BJ (cell line): ENCODE measurements at regions not wholly inside any gene's neighbourhood (a gene's known extent, or its start where the extent isn't known, plus 50 kb on each side); places are given as distances from the start of the nearest gene placed in this dataset.

Experiments used
- CTCF ChIA-PET: fragments of 350-600 bp; formaldehyde crosslinking; extraction: SDS; loops from one replicate; lab custom pipeline; 2021; ENCODE audit warnings: antibody characterized with exemption, inconsistent platforms; lab: Yijun Ruan, JAX
- POLR2A ChIA-PET: fragments of 300-600 bp; sonication (Branson Sonifier 250); formaldehyde crosslinking; extraction: SDS; loops from one replicate; lab custom pipeline; 2021; ENCODE audit warnings: antibody characterized with exemption; lab: Charles Lee
- DNase-seq: peaks from one replicate; pipeline ENCODE4 v3.0.0-alpha.2; 2011; ENCODE audit warnings: low read depth
- H3K27me3 ChIP-seq: 2 replicates; pipeline ENCODE4 v1.6.0; 2011; ENCODE audit warnings: low read length; ENCODE audit not compliant: control insufficient read depth, insufficient read depth
- H3K36me3 ChIP-seq: 2 replicates; pipeline ENCODE4 v1.5.1; 2011; ENCODE audit warnings: low read length; ENCODE audit not compliant: control insufficient read depth, insufficient read depth
- H3K4me3 ChIP-seq: 2 replicates; pipeline ENCODE4 v1.5.1; 2011; ENCODE audit warnings: low read depth, mild to moderate bottlenecking, control low read depth, low read length
- CTCF ChIP-seq: IDR thresholded peaks from 2 replicates; pipeline ENCODE4 v1.5.1; 2011; ENCODE audit warnings: low read depth, mild to moderate bottlenecking, control low read depth, inconsistent platforms, low read length, moderate library complexity; ENCODE audit not compliant: insufficient read depth

GRCh38 chr7:8913682-8914081 is 480.3 kb downstream of the NXPH1 start:
- Histone ChIP-seq H3K27me3 (no peaks in the 10 kb centered on the region), H3K4me3 (no peak overlapping the region), H3K36me3 (no peaks in the 10 kb centered on the region)
- CTCF ChIA-PET, result no interaction called here
- DNase-seq, result no peak
- TF ChIP-seq CTCF, result no peak
- POLR2A ChIA-PET, result no interaction called here

DNA sequence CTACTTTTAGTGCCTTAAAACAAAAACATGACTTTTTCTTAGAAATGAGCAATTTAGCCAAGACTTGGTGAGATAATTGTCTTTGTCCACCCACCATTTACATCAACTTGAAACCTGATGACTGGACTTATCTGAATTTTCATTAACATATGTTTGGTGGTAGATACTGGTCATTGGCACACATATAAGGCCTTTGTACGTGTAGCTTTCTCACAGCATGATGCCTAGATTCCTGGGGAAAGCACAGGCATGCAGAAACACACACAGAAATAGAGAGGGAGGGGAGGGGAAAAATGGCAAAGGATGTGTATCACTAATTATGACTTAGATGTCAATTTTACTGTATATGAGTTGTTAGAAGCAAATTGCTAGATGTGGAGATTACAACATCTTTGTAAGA is 488.4 kb downstream of the NXPH1 start:
- no peaks in the 10 kb centered on the region for H3K36me3 ChIP-seq
- CTCF ChIA-PET, result no interaction called here
- POLR2A ChIA-PET, result no interaction called here
- no peak for DNase-seq
- H3K4me3 ChIP-seq, result no peak overlapping the region
- no peaks in the 10 kb centered on the region for H3K27me3 ChIP-seq
- no peak for TF ChIP-seq CTCF

- no peak for TF ChIP-seq CTCF
- no peak for DNase-seq
- POLR2A ChIA-PET, result no interaction called here
- Histone ChIP-seq H3K36me3 (no peaks in the 10 kb centered on the region), H3K27me3 (no peaks in the 10 kb centered on the region), H3K4me3 (no peak overlapping the region)
- CTCF ChIA-PET, result no interaction called here
Observed at GRCh38 chr7:8922726-8923125, 489.3 kb downstream of the NXPH1 start.

DNA sequence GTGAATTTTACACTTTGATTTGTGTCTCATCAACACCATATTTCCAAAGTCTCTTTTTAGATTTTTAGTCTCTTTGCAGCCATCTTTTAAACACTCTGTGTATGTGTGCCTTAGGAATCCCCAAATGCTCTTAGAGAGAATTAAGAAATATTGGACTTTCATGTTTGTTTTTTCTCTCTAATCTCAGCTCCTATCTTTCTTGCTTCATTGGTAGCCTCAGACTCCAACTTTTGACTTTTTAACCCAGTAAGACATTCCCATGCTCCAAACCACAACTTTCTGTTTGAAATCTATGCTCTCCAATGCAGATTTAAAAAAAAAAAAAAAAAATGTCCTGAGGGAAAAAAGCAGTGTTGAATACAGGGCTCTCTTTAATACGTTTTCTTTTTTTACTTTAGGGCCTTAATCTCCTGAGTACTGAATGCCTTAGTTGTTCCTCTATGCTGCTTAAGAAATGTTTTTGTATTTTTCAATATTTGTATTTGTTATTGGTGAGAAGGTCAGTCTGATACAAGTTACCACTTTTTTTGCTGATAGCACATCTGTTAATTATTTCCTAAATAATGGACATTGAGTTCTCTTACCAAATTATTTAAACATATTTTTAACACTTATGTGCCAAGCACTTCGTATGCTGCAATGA is 489.9 kb downstream of the NXPH1 start:
- DNase-seq, result no peak
- no peaks in the 10 kb centered on the region for H3K36me3 ChIP-seq
- CTCF ChIA-PET, result no interaction called here
- H3K4me3 ChIP-seq, result no peak overlapping the region
- POLR2A ChIA-PET, result no interaction called here
- H3K27me3 ChIP-seq, result no peaks in the 10 kb centered on the region
- no peak for TF ChIP-seq CTCF

GRCh38 chr7:8931906-8932646 is 498.7 kb downstream of the NXPH1 start:
- Histone ChIP-seq H3K27me3 (no peaks in the 10 kb centered on the region), H3K4me3 (no peak overlapping the region), H3K36me3 (no peaks in the 10 kb centered on the region)
- TF ChIP-seq CTCF, result no peak
- POLR2A ChIA-PET, result no interaction called here
- no peak for DNase-seq
- CTCF ChIA-PET, result no interaction called here
